Renal cortical epithelial cell (primary cell): ENCODE measurements at regions not wholly inside any gene's neighbourhood (a gene's known extent, or its start where the extent isn't known, plus 50 kb on each side); places are given as distances from the start of the nearest gene placed in this dataset.
"Not testable (repeated sequence)": the region's sequence is repeated elsewhere in the genome, so short reads cannot be mapped to it uniquely, and the experiment has no call there.

Experiments
- DNase-seq: peaks from one replicate; pipeline ENCODE4 v3.0.0-alpha.2; 2011; ENCODE audit warnings: low read depth

DNA sequence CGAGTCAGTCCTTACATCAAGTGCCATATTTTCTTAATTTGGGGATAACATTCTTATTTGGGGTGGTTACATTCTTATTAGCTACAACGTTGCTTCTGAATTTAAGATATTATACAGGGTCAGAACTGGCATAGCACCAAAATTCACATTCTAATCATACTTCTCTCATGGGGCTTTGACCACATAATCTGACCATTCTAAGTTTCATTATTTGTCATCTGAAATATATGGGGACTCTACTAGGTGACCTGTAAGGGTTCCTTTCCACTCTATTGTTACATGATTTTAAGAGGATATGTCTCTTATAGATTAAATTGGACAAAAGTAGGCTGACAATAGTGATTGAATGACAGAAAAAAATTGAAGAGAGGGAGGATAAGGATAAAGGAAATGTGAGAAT is 536.5 kb downstream of the KCTD12 start:
- DNase-seq, result no peak

GRCh38 chr13:76339649-76340048 is 546.6 kb downstream of the KCTD12 start:
- no peak for DNase-seq

DNA sequence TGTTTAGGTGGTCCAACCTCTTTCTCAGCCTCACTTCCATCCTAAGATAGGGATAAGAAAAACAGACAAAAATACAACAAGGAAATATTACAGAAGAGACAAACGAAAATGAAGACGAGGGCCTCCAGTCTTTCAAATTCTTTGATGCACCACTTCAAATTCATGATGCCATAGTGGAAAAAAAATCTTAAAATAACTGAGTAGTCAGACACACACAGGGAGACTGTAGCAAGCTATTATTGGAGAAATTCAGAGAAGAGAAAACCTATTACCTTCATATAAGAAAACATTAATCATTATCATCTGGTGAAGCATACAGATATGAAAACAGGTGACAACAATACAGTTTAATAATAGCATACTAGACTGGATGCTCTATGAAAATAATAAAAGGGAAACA is 548.2 kb downstream of the KCTD12 start:
- no peak for DNase-seq

DNA sequence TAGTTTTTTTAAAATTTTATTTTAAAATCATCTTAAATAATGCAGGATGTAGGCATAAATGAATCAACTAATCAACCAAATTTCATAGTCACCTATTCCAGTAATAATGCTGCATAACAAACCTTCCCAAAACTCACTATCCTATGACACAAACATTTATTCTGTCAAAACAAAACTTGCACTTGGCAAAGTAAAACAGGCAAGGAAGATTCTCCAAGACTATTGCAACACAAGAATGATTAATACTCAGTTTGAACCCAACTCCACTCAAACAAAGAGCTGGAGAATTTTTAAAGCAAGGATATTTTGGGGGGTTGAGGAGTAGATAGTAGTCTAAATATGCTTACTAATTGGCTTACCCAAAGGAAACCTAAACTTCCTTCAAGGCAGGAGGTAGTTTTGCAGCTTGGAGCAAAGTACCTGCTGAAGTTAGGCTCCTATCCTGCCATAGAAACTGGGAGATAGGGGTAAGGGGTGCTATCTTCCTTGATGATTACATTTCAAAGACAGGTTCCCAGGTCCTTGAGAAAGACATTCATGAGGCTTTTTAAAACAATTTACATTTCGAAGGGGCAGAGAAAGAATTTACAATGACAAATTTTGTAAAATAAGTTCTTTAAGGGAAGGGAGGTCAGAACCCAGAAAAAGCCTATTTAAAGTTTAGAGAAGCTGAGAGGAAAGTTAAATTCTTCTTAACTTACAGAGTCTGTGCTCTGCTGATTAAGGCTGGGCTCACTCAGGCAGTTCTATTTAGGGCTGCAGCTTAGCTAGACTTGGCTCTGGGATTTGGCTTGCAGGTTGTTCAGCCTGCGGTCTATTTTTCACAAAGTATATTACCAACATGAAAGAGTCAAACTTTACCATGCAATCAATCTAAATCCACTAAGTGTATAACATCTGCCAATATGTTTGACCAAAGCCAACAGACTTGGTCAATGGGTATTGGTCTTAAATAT is 549.0 kb downstream of the KCTD12 start:
- no peak for DNase-seq

GRCh38 chr13:76335463-76335862 is 550.7 kb downstream of the KCTD12 start:
- no peak for DNase-seq

GRCh38 chr13:76331943-76332712 is 554.1 kb downstream of the KCTD12 start:
- no peak for DNase-seq

DNA sequence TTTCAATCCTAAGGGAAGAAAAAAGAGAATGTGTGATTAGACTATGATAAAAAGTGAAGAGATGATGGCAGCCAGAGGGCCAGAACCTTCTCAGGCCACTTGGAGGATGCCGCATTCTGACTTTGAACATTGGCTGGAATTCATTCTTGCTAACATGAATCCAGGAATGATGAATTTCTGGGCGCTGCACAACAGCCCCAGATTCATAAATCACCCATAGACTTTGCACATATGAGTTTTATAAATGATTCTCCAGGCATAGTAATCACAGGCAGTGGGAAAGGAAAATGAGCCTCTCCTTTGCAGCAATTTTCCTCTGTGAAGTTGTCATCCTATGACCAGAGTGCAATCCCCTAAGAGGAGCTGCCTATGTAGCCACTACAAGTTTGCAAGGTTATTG is 555.4 kb downstream of the KCTD12 start:
- DNase-seq, result no peak

GRCh38 chr13:76329866-76330580 is 556.2 kb downstream of the KCTD12 start:
- no peak for DNase-seq

DNA sequence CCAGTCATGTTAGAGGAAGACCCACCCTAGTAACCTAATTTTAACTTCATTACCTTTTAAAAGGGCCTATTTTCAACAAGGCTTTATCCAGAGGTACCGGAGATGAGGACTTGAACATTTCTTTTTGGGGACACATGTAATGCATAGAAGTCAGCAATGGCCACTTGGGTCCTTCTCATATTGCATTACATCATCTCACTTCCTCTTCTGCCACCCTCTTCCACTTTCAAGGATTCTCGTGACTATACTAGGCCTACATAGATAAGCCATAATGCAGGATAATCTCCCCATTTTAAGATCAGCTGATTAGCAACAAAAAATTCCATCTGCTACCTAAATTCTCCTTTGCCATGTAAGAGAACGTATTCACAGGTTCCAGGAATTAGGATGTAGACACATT is 557.2 kb downstream of the KCTD12 start:
- no peak for DNase-seq

DNA sequence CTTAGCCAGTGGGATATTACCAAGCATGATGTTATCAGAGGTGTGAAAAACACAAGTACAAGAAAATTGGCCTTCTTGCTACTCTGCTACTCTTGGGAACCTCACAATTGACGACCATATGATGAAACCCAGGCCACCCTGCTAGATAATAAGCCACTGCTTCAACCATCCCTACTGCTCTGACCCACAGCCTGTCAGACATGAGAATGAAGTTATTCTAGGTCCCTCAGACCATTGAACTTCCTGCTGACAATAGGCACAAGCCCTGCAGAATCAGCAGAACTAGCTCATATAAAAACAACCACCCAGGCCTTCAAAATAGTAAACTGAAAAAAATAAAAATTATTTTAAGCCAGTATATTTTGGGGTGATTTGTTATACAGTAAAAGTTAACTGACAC is 559.9 kb downstream of the KCTD12 start:
- no peak for DNase-seq

DNA sequence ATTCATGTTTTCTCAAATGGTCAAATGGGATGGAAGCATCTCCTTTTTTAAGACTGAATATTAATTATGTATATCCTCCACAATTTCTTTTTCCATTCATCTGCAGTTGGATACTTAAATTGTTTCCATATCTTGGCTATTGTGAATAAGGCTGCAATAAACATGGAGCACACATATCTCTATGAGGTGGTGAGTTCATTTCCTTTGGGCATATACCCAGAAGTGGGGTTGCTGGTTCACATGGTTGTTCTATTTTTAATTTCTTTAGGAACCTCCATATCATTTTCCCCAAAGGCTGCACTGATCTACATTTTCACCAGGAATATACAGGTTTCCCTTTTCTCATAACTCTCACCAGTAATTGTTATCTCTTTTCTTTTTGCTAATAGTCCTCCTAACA is 566.3 kb downstream of the KCTD12 start:
- DNase-seq, result no peak

GRCh38 chr13:76316998-76317527 is 569.1 kb downstream of the KCTD12 start:
- no peak for DNase-seq

DNA sequence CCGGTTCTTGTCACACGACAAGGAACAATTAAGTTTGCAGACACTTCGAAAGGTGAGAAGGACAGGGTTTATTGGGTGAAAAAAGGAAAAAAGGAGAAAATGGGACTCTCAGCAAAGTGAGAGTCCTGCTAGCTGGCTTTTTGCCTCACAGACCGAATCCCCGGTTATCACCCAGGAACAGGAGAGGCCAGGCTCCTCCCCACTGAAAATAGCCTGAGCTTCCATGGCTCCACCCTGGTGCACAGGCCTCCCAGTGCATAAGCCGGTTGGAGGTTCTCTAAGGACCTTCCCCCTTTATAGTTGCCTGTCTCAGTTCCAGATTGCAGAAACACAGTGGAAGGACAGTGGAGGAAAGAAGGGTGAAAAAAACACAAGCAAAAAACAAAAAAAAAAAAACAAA is 571.7 kb downstream of the KCTD12 start:
- DNase-seq, result no peak

- DNase-seq, result no peak
These were observed 579.1 kb downstream of the KCTD12 start for GRCh38 chr13:76307142-76307541.

DNA sequence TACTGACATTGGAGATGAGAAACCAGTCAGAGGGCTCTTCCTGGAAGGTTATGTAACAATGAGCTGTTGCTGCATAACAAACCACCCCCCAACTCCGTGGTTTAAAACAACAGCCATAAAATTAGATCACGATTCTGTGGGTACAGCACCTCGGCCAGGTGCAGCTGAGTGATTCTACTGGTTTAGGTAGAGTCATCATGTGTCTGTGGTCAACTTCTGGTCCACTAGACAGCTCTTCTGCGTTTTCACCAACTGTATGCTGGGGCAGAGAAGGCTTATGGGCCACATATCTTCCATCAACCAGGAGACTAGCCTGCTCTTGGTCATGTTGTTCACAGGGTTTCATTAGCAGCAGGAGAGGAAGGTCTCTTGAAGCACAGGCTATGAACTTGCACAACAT is 585.5 kb downstream of the KCTD12 start:
- DNase-seq, result no peak

- DNase-seq, result no peak
These were observed 588.9 kb downstream of the KCTD12 start for GRCh38 chr13:76297331-76297730.

GRCh38 chr13:76296751-76297150 is 589.5 kb downstream of the KCTD12 start:
- DNase-seq, result no peak

DNA sequence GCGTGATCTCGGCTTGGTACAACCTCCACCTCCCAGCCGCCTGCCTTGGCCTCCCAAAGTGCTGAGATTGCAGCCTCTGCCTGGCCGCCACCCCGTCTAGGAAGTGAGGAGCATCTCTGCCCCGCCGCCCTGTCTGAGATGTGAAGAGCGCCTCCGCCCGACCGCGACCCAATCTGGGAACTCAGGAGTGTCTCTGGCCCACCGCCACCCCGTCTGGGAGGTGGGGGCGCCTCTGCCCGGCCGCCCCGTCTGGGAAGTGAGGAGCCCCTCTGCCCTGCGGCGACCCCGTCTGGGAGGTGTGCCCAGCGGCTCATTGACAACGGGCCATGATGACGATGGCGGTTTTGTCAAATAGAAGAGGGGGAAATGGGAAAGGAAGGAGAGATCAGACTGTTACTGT is 591.2 kb downstream of the KCTD12 start:
- not testable (repeated sequence) for DNase-seq

DNA sequence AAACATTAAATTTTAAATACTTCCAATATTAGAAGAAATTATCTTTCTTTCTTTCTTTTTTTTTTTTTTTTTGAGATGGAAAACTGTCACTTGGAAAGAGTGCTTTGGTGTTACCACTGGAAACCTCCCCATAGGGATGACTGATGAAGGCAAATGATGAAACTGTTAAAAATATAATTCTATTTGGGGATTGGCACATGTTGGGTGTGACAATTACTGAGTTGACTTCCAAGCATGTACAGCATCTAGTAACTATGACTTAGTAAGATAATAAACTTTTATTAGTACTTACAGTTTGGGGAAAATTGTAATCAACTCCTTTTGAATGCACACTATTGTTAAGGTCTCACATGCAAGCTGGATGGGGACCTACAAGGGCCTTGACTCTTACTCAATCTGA is 592.5 kb downstream of the KCTD12 start:
- DNase-seq, result no peak

GRCh38 chr13:76293346-76293745 is 592.9 kb downstream of the KCTD12 start:
- peak; percentile 16 for DNase-seq

DNA sequence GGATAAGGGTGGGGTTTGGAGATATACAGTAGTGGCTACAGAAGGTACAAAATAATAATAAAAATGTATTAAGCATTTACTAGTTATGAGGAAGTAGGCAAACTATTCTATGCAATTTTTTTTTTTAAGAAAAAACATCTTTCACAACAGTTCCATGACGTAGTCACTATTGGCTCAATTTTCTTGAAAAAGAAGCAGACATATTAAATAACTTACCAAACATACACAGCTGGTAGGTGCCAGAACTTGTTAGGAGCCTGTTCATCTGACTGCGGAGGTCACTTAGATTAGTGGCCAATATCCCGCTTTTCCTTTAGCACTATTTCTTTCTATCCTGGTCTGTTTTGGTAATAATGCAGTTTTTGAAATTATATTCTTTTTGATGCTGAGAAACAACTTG is 593.5 kb downstream of the KCTD12 start:
- DNase-seq, result no peak

DNA sequence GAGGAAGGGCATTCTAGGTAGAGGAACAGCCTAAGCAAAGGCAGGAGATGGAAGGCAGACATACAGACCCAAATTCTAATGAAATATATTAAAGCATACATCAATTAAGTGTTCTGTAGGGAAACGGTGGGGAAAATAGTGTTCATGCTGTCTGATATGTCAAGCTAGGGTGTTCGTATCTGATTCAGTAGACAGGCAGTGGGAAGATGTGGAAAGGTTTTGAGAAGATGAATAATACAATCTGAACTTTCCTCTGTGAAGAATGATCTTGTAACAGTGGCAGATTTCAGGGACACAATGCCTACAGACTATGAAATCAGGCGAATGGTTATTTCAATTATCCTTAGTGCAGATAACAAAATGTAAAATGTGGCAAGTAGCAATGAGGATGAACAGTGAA is 594.2 kb downstream of the KCTD12 start:
- no peak for DNase-seq
